Astrocyte (in vitro differentiated cells and primary cell): ENCODE measurements at regions not wholly inside any gene's neighbourhood (a gene's known extent, or its start where the extent isn't known, plus 50 kb on each side); places are given as distances from the start of the nearest gene placed in this dataset.

Source experiments
- CTCF ChIP-seq: IDR thresholded peaks from 2 replicates; pipeline ENCODE4 v1.5.1; 2011; ENCODE audit warnings: low read depth, mild to moderate bottlenecking, inconsistent platforms, low read length, moderate library complexity; ENCODE audit not compliant: insufficient read depth
- EZH2 ChIP-seq: IDR thresholded peaks from 2 replicates; pipeline ENCODE4 v1.6.1; 2012; ENCODE audit warnings: mild to moderate bottlenecking, low read length, inconsistent platforms; ENCODE audit not compliant: insufficient read depth

- no peak for TF ChIP-seq CTCF
- no peak for TF ChIP-seq EZH2
Measured at GRCh38 chr2:12062053-12062395, 315.6 kb downstream of the LPIN1 start.
